ENCODE measurements at regions not wholly inside any gene's neighbourhood (a gene's known extent, or its start where the extent isn't known, plus 50 kb on each side); places are given as distances from the start of the nearest gene placed in this dataset.

DNA sequence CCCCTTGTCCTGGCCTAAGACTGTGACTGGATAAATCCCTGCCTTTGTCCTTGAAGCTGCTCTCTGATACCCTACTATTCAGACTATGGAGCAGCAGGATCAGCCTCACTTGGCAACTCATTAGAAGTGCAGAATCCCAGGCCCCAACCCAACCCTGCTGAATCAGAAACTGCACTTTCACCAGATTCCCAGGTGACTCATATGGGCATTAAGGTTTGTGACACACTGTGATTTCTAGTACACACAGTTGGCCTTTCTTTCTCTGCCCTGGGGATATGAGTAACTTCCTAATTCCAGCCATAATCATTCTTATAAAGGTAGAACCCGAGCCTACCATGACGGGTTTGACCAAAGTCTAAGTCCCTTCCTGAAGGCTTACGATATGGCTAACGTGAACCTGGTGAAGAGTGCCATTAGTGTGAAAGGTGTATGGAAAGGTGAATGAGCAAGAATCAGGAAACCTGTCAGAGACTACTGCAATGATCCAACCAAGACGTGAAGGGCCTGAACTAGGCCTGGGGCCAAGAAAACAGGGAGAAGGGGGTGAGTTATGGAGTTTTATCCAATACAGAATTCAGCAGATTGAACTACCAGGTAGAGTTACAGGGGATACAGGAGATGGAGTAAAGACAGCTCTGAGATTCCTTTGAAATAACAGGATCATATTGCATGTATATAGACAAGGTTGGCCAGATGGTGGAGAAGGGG is 533.0 kb downstream of the BNC2 start:
- TF ChIP-seq, protein P1, sequence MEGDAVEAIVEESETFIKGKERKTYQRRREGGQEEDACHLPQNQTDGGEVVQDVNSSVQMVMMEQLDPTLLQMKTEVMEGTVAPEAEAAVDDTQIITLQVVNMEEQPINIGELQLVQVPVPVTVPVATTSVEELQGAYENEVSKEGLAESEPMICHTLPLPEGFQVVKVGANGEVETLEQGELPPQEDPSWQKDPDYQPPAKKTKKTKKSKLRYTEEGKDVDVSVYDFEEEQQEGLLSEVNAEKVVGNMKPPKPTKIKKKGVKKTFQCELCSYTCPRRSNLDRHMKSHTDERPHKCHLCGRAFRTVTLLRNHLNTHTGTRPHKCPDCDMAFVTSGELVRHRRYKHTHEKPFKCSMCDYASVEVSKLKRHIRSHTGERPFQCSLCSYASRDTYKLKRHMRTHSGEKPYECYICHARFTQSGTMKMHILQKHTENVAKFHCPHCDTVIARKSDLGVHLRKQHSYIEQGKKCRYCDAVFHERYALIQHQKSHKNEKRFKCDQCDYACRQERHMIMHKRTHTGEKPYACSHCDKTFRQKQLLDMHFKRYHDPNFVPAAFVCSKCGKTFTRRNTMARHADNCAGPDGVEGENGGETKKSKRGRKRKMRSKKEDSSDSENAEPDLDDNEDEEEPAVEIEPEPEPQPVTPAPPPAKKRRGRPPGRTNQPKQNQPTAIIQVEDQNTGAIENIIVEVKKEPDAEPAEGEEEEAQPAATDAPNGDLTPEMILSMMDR (conservative IDR thresholded peaks at IDR 0.05 in 1 of 2, IDR thresholded peaks at IDR 0.05 in 1 of 2; ENCODE audit: low read depth in 1 of 2, low read length in 2 of 2) = no peak
- no peak for TF ChIP-seq EZH2 (IDR thresholded peaks at IDR 0.05; ENCODE audit: low read length, missing control alignments)

All from fibroblast of lung (primary cell).